CD8-positive, alpha-beta memory T cell (primary cell): ENCODE measurements at regions not wholly inside any gene's neighbourhood (a gene's known extent, or its start where the extent isn't known, plus 50 kb on each side); places are given as distances from the start of the nearest gene placed in this dataset.

Source experiments
- CTCF ChIA-PET: fragments of 350-600 bp; sonication (Branson Sonifier 250); formaldehyde crosslinking; loops from one replicate; lab custom pipeline; 2021; ENCODE audit warnings: antibody characterized with exemption; lab: Charles Lee
- POLR2A ChIA-PET: fragments of 350-600 bp; sonication (Branson Sonifier 250); formaldehyde crosslinking; loops from one replicate; lab custom pipeline; 2021; ENCODE audit warnings: antibody characterized with exemption; lab: Charles Lee
- DNase-seq, 5 donors: peaks; one replicate each; pipeline versions ENCODE4 v3.0.0 to v3.0.0-alpha.2; 2020 to 2022; ENCODE audit warnings: mixed read lengths in 1 of 5
- H3K27ac ChIP-seq: one replicate; pipeline ENCODE4 v1.7.0; 2013; ENCODE audit warnings: low read depth, mild to moderate bottlenecking, low read length, moderate library complexity
- H3K27me3 ChIP-seq: 2 replicates; pipeline ENCODE4 v1.7.0; 2013; ENCODE audit warnings: low read length, mild to moderate bottlenecking; ENCODE audit not compliant: insufficient read depth, poor library complexity, severe bottlenecking
- H3K36me3 ChIP-seq: 2 replicates; pipeline ENCODE4 v1.7.0; 2013; ENCODE audit warnings: mild to moderate bottlenecking, low read length, moderate library complexity; ENCODE audit not compliant: insufficient read depth
- H3K4me1 ChIP-seq: 2 replicates; pipeline ENCODE4 v1.7.0; 2013; ENCODE audit warnings: mild to moderate bottlenecking, low read length, moderate library complexity; ENCODE audit not compliant: insufficient read depth
- H3K4me3 ChIP-seq: 2 replicates; pipeline ENCODE4 v1.7.0; 2013; ENCODE audit warnings: mild to moderate bottlenecking, low read length
- H3K9me3 ChIP-seq: 2 replicates; pipeline ENCODE4 v1.7.0; 2013; ENCODE audit warnings: mild to moderate bottlenecking, low read length
- H3K27ac Mint-ChIP-seq, 8 donors: one replicate each; pipeline ENCODE4 v1.8.0; 2020 to 2021; ENCODE audit warnings: mixed read lengths in 8 of 8, mild to moderate bottlenecking in 6 of 8, inconsistent platforms in 3 of 8, moderate library complexity in 3 of 8
- H3K27me3 Mint-ChIP-seq, 2 donors: one replicate each; pipeline ENCODE4 v1.8.0; 2020 to 2021; ENCODE audit warnings: mixed read lengths in 2 of 2, mild to moderate bottlenecking in 1 of 2, moderate library complexity in 1 of 2
- H3K36me3 Mint-ChIP-seq, 3 donors: one replicate each; pipeline ENCODE4 v1.8.0; 2020 to 2021; ENCODE audit warnings: mixed read lengths in 3 of 3, inconsistent platforms in 1 of 3, mild to moderate bottlenecking in 1 of 3
- H3K4me1 Mint-ChIP-seq, 3 donors: one replicate each; pipeline ENCODE4 v1.8.0; 2020 to 2021; ENCODE audit warnings: mixed read lengths in 3 of 3, inconsistent platforms in 1 of 3, mild to moderate bottlenecking in 1 of 3
- H3K4me3 Mint-ChIP-seq, 7 donors: one replicate each; pipeline ENCODE4 v1.8.0; 2020 to 2021; ENCODE audit warnings: mixed read lengths in 7 of 7, mild to moderate bottlenecking in 6 of 7, moderate library complexity in 4 of 7, inconsistent platforms in 2 of 7
- H3K9me3 Mint-ChIP-seq, 5 donors: one replicate each; pipeline ENCODE4 v1.8.0; 2020 to 2022; ENCODE audit warnings: mixed read lengths in 5 of 5, mild to moderate bottlenecking in 3 of 5, moderate library complexity in 2 of 5, inconsistent platforms in 1 of 5

DNA sequence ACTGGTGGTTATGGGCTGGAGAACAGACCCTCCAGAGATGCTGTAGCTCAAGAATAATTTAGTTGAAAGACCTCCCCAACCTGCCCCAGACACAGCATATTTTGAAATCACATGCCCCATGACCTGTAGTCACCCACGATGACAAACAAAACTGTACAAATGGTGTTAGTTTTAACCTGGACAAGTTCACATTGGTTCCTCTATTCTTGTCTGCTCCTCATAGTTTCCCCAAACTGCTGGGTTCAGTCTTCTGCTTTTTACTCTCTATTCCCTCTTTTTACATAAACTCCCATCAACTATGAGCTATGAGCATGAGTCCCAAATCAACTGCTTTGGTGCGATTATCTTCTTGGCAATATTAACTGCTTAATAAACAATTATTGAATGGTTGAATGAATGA lies 365.3 kb upstream of the CLINT1 start:
- no peak overlapping the region for H3K27ac Mint-ChIP-seq
- peaks cover 0 to 5% of the 10 kb centered on the region in 2 donors for H3K27me3 Mint-ChIP-seq
- no peaks in the 10 kb centered on the region for H3K36me3 Mint-ChIP-seq

DNA sequence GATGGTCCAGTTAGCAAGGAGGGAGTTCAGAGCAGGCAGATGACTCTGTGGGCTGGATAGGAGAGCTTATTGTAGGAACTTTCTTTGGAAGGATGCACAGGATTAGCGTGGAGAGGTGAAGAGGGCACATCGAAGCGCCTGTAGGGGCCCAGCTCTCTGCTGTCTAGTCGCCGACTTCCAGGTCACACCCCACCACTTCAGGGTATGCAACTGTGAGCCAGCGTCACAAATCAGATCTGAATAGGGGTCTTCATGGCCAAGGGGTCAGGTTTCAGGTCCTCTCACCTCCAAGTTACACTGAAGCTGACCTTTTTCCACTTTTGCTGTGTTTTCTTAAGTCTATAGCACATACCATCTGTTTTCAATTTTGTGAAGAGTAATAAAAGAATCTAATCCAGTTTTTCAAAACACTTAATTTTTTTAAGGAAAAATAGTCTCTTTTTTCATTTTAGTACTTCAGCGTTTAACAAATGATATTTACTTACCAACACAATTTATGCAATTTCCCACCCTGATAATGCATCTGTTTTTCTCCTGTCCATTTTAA lies 364.2 kb upstream of the CLINT1 start:
- Mint-ChIP-seq H3K9me3 (peaks cover 0 to 3% (median 1%) of the 10 kb centered on the region in 5 donors), H3K27ac (no peak overlapping the region), H3K4me3 (no peak overlapping the region), H3K36me3 (no peaks in the 10 kb centered on the region), H3K27me3 (peaks cover 0 to 6% of the 10 kb centered on the region in 2 donors), H3K4me1 (no peaks in the 10 kb centered on the region)
- H3K9me3 ChIP-seq, result no peaks in the 10 kb centered on the region
- H3K27me3 ChIP-seq, result no peaks in the 10 kb centered on the region
- no peaks in the 10 kb centered on the region for H3K4me1 ChIP-seq
- no peaks in the 10 kb centered on the region for H3K36me3 ChIP-seq
- ChIA-PET CTCF (no interaction called here), POLR2A (no interaction called here)
- H3K4me3 ChIP-seq, result no peak overlapping the region
- no peak overlapping the region for H3K27ac ChIP-seq
- DNase-seq, result no peak

More for the DNA sequence above, 365.3 kb upstream of the CLINT1 start:
- no peak for DNase-seq
- Histone ChIP-seq H3K27ac (no peak overlapping the region), H3K4me3 (no peak overlapping the region), H3K4me1 (no peaks in the 10 kb centered on the region), H3K27me3 (no peaks in the 10 kb centered on the region), H3K9me3 (no peaks in the 10 kb centered on the region), H3K36me3 (no peaks in the 10 kb centered on the region)
- H3K9me3 Mint-ChIP-seq, result peaks cover 0 to 5% (median 1%) of the 10 kb centered on the region in 5 donors
- H3K4me3 Mint-ChIP-seq, result no peak overlapping the region
- ChIA-PET CTCF (no interaction called here), POLR2A (no interaction called here)
- H3K4me1 Mint-ChIP-seq, result no peaks in the 10 kb centered on the region

DNA sequence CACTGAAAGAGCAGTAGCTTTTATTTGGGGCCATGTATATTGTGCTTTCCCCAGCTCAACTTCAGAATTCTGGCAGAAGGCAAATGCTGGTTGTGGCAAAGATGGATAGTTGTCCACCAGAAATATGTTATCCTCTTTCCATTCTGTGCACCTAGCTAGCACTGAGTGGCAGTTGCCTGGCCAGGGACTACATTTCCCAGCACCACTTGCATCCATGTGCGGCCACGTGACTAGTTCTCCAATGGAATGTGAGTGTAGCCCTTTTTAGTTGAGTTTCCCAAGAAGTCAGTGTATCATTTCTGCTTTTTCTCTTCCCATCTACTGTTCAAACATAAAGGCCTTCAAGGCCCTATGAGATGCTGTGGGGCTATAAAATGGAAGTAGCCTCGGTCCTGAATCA lies 354.0 kb upstream of the CLINT1 start:
- Mint-ChIP-seq H3K27ac (no peak overlapping the region), H3K27me3 (peaks cover 1 to 6% of the 10 kb centered on the region in 2 donors), H3K36me3 (no peaks in the 10 kb centered on the region), H3K4me1 (no peaks in the 10 kb centered on the region), H3K9me3 (peaks cover 0 to 3% (median 3%) of the 10 kb centered on the region in 5 donors), H3K4me3 (no peak overlapping the region)
- H3K36me3 ChIP-seq, result no peaks in the 10 kb centered on the region
- H3K4me1 ChIP-seq, result no peaks in the 10 kb centered on the region
- H3K4me3 ChIP-seq, result no peak overlapping the region
- no peak for DNase-seq
- ChIA-PET CTCF (no interaction called here), POLR2A (no interaction called here)
- no peaks in the 10 kb centered on the region for H3K27me3 ChIP-seq
- H3K27ac ChIP-seq, result no peak overlapping the region
- H3K9me3 ChIP-seq, result no peaks in the 10 kb centered on the region

DNA sequence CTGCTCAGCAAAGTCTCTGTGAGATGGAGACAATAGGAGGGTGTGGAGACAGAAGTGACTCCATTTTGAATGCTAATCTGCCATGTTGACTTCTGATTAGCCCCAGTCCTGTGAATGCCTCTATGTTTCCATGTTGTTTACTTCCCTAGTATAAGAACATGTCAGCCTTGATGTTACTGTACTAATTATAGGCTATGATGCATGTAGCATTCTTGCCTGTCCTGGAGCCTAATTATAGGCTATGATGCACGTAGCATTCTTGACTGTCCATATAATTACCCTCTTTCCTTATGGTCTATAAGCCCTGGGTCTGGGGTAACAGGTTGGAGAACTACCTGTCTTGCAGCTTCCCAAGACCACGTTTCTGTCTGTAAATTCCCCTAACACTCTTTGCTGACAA lies 353.3 kb upstream of the CLINT1 start:
- no peak overlapping the region for H3K4me3 ChIP-seq
- H3K27me3 Mint-ChIP-seq, result peaks cover 1 to 6% of the 10 kb centered on the region in 2 donors
- POLR2A ChIA-PET, result no interaction called here
- H3K36me3 ChIP-seq, result no peaks in the 10 kb centered on the region
- no peak overlapping the region for H3K4me3 Mint-ChIP-seq
- H3K27ac ChIP-seq, result no peak overlapping the region
- H3K9me3 Mint-ChIP-seq, result peaks cover 0 to 3% (median 3%) of the 10 kb centered on the region in 5 donors
- CTCF ChIA-PET, result no interaction called here
- H3K9me3 ChIP-seq, result no peaks in the 10 kb centered on the region
- no peaks in the 10 kb centered on the region for H3K27me3 ChIP-seq
- H3K27ac Mint-ChIP-seq, result no peak overlapping the region
- H3K4me1 ChIP-seq, result no peaks in the 10 kb centered on the region
- DNase-seq, result no peak
- H3K36me3 Mint-ChIP-seq, result no peaks in the 10 kb centered on the region
- no peaks in the 10 kb centered on the region for H3K4me1 Mint-ChIP-seq

DNA sequence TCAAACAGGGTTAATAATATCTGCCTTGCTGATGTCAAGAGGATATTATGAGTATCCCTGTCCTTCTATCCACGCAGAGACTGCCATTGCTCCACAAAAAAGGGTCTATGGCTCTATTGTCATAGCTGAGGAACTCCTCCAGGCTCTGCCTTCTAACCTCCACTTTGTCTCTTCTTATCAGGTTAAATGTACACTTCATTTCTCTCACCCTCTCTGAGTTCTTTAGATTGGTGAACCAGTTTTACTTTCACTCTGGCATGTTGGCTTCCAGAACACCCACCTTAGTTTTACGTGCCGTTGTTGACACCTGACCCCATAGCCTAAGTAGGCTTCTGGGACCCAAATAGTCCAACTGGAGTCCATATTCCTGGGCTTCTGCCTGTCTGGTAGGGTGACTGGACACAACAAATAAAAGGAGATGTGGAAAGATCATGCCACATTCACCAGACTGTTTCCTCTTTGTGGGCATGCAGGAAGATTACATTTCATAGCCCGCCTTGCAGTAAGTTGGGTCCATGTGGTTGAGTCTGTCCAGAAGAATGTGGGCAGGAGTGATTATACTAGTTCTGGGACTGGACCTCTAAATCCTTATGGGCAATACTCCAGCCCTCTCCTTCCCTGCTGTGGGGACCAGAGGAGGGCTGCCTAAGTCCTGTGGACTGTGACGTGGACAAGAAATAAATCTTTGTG lies 350.4 kb upstream of the CLINT1 start:
- Histone ChIP-seq H3K36me3 (no peaks in the 10 kb centered on the region), H3K27me3 (no peaks in the 10 kb centered on the region), H3K9me3 (no peaks in the 10 kb centered on the region), H3K27ac (no peak overlapping the region), H3K4me3 (no peak overlapping the region), H3K4me1 (no peaks in the 10 kb centered on the region)
- no peak for DNase-seq
- Mint-ChIP-seq H3K27me3 (peaks cover 1 to 6% of the 10 kb centered on the region in 2 donors), H3K4me1 (no peaks in the 10 kb centered on the region), H3K4me3 (no peak overlapping the region), H3K27ac (no peak overlapping the region), H3K9me3 (peaks cover 0 to 3% (median 0%) of the 10 kb centered on the region in 5 donors), H3K36me3 (no peaks in the 10 kb centered on the region)
- ChIA-PET CTCF (no interaction called here), POLR2A (no interaction called here)

DNA sequence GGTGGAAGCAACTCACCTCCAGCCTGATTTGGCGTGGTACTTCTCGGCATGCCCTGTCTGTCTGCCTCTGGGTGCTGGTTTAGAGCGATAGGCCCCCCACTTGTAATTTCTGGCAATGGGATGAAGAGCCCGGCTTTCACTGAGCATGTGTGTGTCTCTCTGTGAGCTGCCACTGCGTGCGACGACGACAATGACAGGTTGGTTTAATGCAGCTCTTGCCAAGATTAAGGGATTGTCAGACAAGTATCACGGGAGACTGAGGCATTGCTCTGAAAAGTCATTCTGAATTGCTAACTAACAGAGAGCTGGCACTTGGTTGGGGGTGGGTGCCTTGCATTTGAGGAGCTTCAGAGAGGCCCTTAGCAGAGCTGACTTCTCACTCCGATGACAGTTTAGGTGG lies 348.8 kb upstream of the CLINT1 start:
- H3K4me3 Mint-ChIP-seq, result no peak overlapping the region
- Histone ChIP-seq H3K27me3 (no peaks in the 10 kb centered on the region), H3K36me3 (no peaks in the 10 kb centered on the region), H3K27ac (no peak overlapping the region), H3K4me3 (no peak overlapping the region), H3K4me1 (no peaks in the 10 kb centered on the region), H3K9me3 (no peaks in the 10 kb centered on the region)
- no peak for DNase-seq
- no peaks in the 10 kb centered on the region for H3K4me1 Mint-ChIP-seq
- H3K27me3 Mint-ChIP-seq, result peaks cover 1 to 6% of the 10 kb centered on the region in 2 donors
- ChIA-PET POLR2A (no interaction called here), CTCF (no interaction called here)
- no peaks in the 10 kb centered on the region for H3K36me3 Mint-ChIP-seq
- peaks cover 0 to 3% (median 0%) of the 10 kb centered on the region in 5 donors for H3K9me3 Mint-ChIP-seq
- H3K27ac Mint-ChIP-seq, result no peak overlapping the region

DNA sequence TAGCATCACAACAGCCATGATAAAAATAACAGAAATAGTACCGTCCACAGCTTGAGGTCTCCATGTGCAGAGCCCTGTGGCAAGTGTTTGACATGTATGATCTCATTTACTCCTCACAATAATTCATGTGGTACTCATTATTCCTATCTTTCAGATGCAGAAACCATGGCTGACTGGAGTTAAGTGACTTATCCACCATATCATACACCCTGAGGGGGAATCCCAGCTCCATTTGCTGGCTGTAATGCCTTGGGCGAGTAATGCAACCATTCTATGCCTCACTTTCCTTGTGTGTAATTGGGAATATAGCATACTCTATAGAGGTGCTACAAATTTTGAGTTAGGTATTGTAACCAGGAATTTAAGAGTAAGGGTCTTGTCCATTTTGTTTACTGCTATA lies 347.0 kb upstream of the CLINT1 start:
- Histone ChIP-seq H3K36me3 (no peaks in the 10 kb centered on the region), H3K9me3 (no peaks in the 10 kb centered on the region), H3K27ac (no peak overlapping the region), H3K4me3 (no peak overlapping the region), H3K4me1 (no peaks in the 10 kb centered on the region), H3K27me3 (no peaks in the 10 kb centered on the region)
- no peaks in the 10 kb centered on the region for H3K36me3 Mint-ChIP-seq
- no peak for DNase-seq
- H3K27ac Mint-ChIP-seq, result no peak overlapping the region
- H3K9me3 Mint-ChIP-seq, result peaks cover 0 to 3% (median 0%) of the 10 kb centered on the region in 5 donors
- H3K27me3 Mint-ChIP-seq, result peaks cover 1 to 6% of the 10 kb centered on the region in 2 donors
- ChIA-PET POLR2A (no interaction called here), CTCF (no interaction called here)
- H3K4me3 Mint-ChIP-seq, result no peak overlapping the region
- no peaks in the 10 kb centered on the region for H3K4me1 Mint-ChIP-seq

DNA sequence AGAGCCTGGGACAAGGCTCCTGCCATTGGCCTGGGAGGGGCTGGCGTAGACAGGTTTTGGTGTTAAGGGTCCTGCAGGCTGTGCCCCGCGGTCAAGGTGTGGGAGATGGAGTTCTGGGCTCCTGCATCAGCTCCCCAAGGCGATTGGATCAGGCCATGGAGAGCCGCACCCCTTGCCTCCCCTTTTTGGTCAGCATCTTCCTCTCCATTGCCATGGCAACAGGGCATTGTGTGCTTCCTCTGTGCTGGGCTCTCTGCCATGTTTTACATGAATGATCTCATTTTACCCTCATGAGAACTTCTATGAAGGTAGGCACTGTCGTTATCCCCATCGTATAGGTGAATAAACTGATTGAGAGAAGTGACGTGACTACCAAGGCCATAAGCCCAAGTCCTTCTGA lies 344.3 kb upstream of the CLINT1 start:
- H3K4me1 Mint-ChIP-seq, result no peaks in the 10 kb centered on the region

More for the DNA sequence above, 344.3 kb upstream of the CLINT1 start:
- Mint-ChIP-seq H3K4me3 (no peak overlapping the region), H3K36me3 (no peaks in the 10 kb centered on the region), H3K27me3 (peaks cover 0 to 3% of the 10 kb centered on the region in 2 donors), H3K27ac (no peak overlapping the region), H3K9me3 (peaks cover 0 to 2% (median 0%) of the 10 kb centered on the region in 5 donors)
- no peak for DNase-seq
- ChIA-PET CTCF (no interaction called here), POLR2A (no interaction called here)
- Histone ChIP-seq H3K9me3 (no peaks in the 10 kb centered on the region), H3K27ac (no peak overlapping the region), H3K36me3 (no peaks in the 10 kb centered on the region), H3K27me3 (no peaks in the 10 kb centered on the region), H3K4me1 (no peaks in the 10 kb centered on the region), H3K4me3 (no peak overlapping the region)
